NB4 (cell line): ENCODE measurements at regions not wholly inside any gene's neighbourhood (a gene's known extent, or its start where the extent isn't known, plus 50 kb on each side); places are given as distances from the start of the nearest gene placed in this dataset.
"Not testable (repeated sequence)": the region's sequence is repeated elsewhere in the genome, so short reads cannot be mapped to it uniquely, and the experiment has no call there.

ENCODE experiments used
- DNase-seq: peaks from one replicate; pipeline ENCODE4 v3.0.0; 2010; ENCODE audit warnings: low read depth
- H3K4me3 ChIP-seq: one replicate; pipeline ENCODE4 v1.5.1; 2011; ENCODE audit warnings: mild to moderate bottlenecking, low read depth, low read length, moderate library complexity
- CTCF ChIP-seq: IDR thresholded peaks from one replicate; pipeline ENCODE4 v1.5.1; 2012; ENCODE audit warnings: low read depth, low read length
- MYC ChIP-seq: IDR thresholded peaks from 2 replicates; pipeline ENCODE4 v1.6.1; 2011; ENCODE audit warnings: low read depth, low read length
- POLR2A ChIP-seq: IDR thresholded peaks from 2 replicates; pipeline ENCODE4 v1.6.1; 2011; ENCODE audit warnings: mild to moderate bottlenecking; ENCODE audit not compliant: insufficient read length; ENCODE audit errors: extremely low read depth
- TF ChIP-seq, protein P1 (sequence below): IDR thresholded peaks from 2 replicates; pipeline ENCODE4 v1.6.1; 2011; ENCODE audit warnings: low read depth, low read length

GRCh38 chr4:28278676-28279075 lies 1418.0 kb downstream of the STIM2 start:
- DNase-seq = no peak
- H3K4me3 ChIP-seq = no peak overlapping the region
- TF ChIP-seq CTCF (no peak), MYC (no peak), POLR2A (no peak)
- TF ChIP-seq, protein P1, sequence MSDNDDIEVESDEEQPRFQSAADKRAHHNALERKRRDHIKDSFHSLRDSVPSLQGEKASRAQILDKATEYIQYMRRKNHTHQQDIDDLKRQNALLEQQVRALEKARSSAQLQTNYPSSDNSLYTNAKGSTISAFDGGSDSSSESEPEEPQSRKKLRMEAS = no peak

- TF ChIP-seq MYC (no peak), CTCF (no peak), POLR2A (no peak)
- TF ChIP-seq, protein P1 = no peak
- no peak for DNase-seq
- H3K4me3 ChIP-seq = no peak overlapping the region
Observed at GRCh38 chr4:28279249-28279648, 1418.6 kb downstream of the STIM2 start.

DNA sequence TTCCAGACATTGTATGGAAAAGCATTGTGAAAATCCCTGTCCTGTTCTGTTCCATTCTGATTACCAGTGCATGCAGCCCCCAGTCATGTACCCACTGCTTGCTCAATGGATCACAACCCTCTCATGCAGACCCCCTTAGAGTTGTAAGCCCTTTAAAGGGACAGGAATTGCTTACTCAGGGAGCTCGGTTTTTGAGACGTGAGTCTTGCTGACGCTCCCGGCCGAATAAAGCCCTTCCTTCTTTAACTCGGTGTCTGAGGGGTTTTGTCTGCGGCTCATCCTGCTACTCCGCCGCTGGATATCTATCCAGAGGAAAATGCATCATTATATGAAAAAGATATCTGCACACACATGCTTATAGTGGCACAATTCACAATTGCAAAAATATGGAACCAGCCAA lies 1425.6 kb downstream of the STIM2 start:
- H3K4me3 ChIP-seq, DNase-seq: not testable (repeated sequence)

GRCh38 chr4:28287831-28288233 lies 1427.2 kb downstream of the STIM2 start:
- no peak for DNase-seq
- TF ChIP-seq, protein P1 = no peak
- TF ChIP-seq CTCF (no peak), MYC (no peak), POLR2A (no peak)
- H3K4me3 ChIP-seq = no peak overlapping the region

- no peak for DNase-seq
- H3K4me3 ChIP-seq = no peak overlapping the region
- TF ChIP-seq CTCF = no peak
- no peak for TF ChIP-seq POLR2A
- TF ChIP-seq, protein P1 = no peak
- no peak for TF ChIP-seq MYC
Observed at GRCh38 chr4:28296239-28296638, 1435.6 kb downstream of the STIM2 start.

DNA sequence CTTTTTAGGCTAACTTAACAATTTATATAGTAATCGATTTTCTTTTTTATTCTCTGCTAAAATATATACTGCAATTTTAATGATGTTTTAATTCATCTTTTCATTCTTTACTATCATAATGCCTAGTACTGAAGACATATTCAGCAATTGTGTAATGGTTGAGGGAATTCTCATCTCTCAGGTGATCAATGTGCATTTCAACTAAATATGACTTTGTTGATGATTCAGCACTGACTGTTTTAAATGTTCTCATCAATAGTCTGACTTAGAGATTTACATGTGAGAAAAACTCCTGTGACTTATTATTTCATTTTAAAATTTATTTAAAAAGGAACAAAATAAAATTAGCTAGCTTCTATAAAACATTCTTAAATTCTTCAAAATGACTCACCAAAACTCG lies 1450.3 kb downstream of the STIM2 start:
- DNase-seq = no peak
- no peak overlapping the region for H3K4me3 ChIP-seq
- TF ChIP-seq CTCF (no peak), POLR2A (no peak), MYC (no peak)
- TF ChIP-seq, protein P1 = no peak

GRCh38 chr4:28312497-28312896 lies 1451.9 kb downstream of the STIM2 start:
- H3K4me3 ChIP-seq, DNase-seq: not testable (repeated sequence)
